ENCODE measurements at regions not wholly inside any gene's neighbourhood (a gene's known extent, or its start where the extent isn't known, plus 50 kb on each side); places are given as distances from the start of the nearest gene placed in this dataset.

DNA sequence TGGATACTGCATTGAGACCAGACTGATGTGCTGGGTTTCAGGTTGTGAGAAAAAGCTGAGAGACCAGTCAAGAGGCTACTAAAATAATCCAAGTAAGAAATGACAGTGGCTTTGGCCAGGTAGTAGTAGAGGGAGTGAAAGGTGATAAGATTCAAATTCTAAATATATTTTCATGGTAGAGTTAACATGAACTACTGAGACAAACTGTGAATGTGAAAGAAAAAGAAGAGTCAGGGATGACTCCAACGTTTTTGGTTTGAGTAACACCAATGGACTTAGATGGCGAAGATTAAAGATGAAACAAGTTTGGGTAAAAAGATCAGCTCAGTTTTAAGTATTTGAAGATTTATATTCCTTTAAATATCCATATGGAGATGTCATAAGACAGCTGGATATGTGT is 209.4 kb downstream of the ZEB2 start:
- TF ChIP-seq ZFX (IDR thresholded peaks at IDR 0.05), result no peak
- TF ChIP-seq, protein P1, sequence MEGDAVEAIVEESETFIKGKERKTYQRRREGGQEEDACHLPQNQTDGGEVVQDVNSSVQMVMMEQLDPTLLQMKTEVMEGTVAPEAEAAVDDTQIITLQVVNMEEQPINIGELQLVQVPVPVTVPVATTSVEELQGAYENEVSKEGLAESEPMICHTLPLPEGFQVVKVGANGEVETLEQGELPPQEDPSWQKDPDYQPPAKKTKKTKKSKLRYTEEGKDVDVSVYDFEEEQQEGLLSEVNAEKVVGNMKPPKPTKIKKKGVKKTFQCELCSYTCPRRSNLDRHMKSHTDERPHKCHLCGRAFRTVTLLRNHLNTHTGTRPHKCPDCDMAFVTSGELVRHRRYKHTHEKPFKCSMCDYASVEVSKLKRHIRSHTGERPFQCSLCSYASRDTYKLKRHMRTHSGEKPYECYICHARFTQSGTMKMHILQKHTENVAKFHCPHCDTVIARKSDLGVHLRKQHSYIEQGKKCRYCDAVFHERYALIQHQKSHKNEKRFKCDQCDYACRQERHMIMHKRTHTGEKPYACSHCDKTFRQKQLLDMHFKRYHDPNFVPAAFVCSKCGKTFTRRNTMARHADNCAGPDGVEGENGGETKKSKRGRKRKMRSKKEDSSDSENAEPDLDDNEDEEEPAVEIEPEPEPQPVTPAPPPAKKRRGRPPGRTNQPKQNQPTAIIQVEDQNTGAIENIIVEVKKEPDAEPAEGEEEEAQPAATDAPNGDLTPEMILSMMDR (conservative IDR thresholded peaks at IDR 0.05), result no peak
- H3K27ac ChIP-seq, result no peak overlapping the region

DNA sequence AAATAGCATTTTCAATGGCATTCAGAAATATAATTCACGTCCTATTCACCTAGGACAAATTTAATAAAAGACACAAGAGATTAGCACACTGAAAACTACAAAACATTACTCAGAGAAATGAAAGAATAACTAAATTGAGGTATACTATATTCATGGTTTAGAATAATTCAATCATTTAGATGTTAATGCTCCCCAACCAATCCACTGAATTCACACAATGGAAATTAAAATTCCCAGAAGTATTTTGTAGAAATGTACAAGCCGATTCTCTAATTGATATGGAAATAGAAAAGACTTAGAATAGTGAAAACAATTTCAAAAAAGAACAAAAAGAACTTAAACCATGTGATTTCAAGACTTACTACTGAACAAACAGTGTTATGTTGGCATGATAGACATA is 212.2 kb downstream of the ZEB2 start:
- no peak overlapping the region for H3K27ac ChIP-seq
- TF ChIP-seq, protein P1 (conservative IDR thresholded peaks at IDR 0.05), result no peak
- TF ChIP-seq ZFX (IDR thresholded peaks at IDR 0.05), result no peak

DNA sequence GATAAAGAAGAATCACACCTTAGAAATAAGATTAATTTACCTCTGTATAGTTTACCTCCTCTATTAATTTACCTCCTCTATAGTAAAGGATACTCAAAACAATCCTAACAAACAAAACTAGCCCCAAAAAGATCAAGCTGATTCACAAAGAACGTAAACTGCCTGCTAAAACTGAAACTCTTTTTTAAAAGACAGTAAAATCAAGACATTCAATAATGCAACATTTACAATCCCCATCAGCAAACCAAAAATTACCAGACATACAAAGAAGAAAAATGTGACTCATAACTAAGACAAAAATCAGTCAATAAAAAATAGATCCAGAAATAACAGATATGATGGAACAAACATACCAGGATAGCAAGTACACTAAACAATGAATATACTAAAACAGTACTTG is 215.7 kb downstream of the ZEB2 start:
- TF ChIP-seq, protein P1 (conservative IDR thresholded peaks at IDR 0.05), result no peak
- TF ChIP-seq ZFX (IDR thresholded peaks at IDR 0.05), result no peak

DNA sequence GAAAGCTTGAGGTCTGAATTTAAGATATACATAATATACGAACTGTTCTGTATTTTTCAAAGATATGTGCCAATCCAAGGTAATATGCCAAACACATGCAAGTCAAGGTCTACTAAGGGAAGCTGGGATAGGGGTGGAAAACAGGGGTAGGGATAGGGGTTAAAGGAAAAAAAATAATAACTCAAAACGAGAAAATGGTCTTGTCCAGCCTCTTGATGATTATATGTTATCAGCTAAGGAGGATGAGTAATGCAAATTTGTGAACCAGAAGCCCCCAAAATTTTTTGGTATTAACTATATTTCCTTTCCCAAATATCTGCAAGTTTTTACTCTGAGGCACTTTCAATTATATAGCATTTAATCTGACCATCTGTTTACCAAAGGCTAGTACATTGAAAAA is 219.3 kb downstream of the ZEB2 start:
- H3K27ac ChIP-seq, result no peak overlapping the region
- no peak for TF ChIP-seq ZFX (IDR thresholded peaks at IDR 0.05)
- TF ChIP-seq, protein P1 (conservative IDR thresholded peaks at IDR 0.05), result no peak

More for the DNA sequence above, 215.7 kb downstream of the ZEB2 start:
- no peak overlapping the region for H3K27ac ChIP-seq

DNA sequence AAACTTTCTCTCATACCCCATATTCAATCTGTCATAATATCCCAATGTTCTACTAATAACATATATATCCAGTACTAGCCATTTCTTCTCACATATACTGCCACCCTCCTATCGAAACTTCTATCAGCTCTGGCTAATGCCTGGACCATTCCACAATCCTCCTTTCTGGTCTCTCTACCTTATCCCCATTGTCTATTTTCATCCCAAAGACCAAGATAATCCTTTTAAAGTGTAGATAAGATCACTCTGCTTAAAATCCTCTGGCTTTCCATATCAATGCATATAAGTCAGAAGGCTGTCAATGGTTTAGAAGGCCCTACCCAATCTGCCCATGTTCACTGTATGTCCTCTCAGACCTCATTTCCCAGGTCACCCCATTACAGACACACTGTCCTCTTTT is 229.6 kb downstream of the ZEB2 start:
- no peak overlapping the region for H3K27ac ChIP-seq
- no peak for TF ChIP-seq ZFX (IDR thresholded peaks at IDR 0.05)
- TF ChIP-seq, protein P1 (conservative IDR thresholded peaks at IDR 0.05), result no peak

DNA sequence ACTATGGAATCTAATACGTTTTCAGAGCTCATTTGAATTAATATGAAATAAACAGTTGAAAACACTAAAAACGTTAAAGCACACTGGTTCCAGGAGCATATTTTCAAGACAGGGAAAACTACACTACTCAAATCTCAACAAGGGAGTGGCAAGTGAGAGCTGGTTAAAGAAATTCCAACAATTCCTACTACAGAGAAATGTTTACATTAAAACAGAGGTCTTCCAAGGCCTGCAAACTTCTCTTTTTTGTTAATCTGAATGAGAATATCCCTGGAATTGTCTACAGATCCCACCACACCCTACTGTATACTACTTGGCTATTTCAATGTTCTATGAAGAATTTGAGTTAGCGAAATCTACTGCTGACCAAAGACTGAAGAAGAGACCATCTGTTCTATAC is 231.5 kb downstream of the ZEB2 start:
- TF ChIP-seq, protein P1 (conservative IDR thresholded peaks at IDR 0.05), result no peak
- TF ChIP-seq ZFX (IDR thresholded peaks at IDR 0.05), result no peak
- H3K27ac ChIP-seq, result no peak overlapping the region

DNA sequence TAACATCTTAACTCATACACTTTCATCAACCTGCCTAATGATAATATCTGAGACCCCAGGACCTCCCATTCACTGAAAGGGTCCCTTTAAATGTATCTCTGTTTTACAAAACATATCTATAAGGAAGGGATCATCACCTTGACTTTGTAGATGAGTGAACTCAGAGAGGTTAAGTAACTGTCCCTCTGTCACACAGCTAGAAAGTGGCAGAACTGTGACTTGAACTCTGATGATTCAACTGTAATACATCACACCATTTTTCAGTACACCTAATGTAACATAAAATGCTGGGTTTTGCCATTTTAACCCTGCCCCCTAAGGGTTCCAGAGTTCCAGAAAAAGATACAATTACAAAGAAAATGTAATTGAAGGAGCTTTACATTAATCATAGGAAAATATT is 234.6 kb downstream of the ZEB2 start:
- TF ChIP-seq, protein P1 (conservative IDR thresholded peaks at IDR 0.05), result no peak
- no peak for TF ChIP-seq ZFX (IDR thresholded peaks at IDR 0.05)
- H3K27ac ChIP-seq, result no peak overlapping the region

All from C4-2B (cell line).